KMS-11 (cell line): ENCODE measurements at regions not wholly inside any gene's neighbourhood (a gene's known extent, or its start where the extent isn't known, plus 50 kb on each side); places are given as distances from the start of the nearest gene placed in this dataset.
"Not testable (repeated sequence)": the region's sequence is repeated elsewhere in the genome, so short reads cannot be mapped to it uniquely, and the experiment has no call there.

ENCODE experiments used
- H2AFZ ChIP-seq: fragments of 200-600 bp; sonication (generic); 2 replicates; pipeline ENCODE4 v1.6.1; 2016; ENCODE audit warnings: antibody characterized with exemption, mixed run types, low read depth
- H3K27ac ChIP-seq: fragments of 200-600 bp; sonication (generic); 2 replicates; pipeline ENCODE4 v1.6.1; 2016; ENCODE audit warnings: mild to moderate bottlenecking, mixed run types
- H3K27me3 ChIP-seq: fragments of 200-600 bp; sonication (generic); 2 replicates; pipeline ENCODE4 v1.6.1; 2017; ENCODE audit warnings: mild to moderate bottlenecking, low read depth, mixed run types, moderate library complexity; ENCODE audit not compliant: insufficient read depth
- H3K36me3 ChIP-seq: fragments of 200-600 bp; sonication (generic); 2 replicates; pipeline ENCODE4 v1.6.1; 2017; ENCODE audit warnings: mild to moderate bottlenecking, mixed run types; ENCODE audit not compliant: insufficient read depth
- H3K4me1 ChIP-seq: fragments of 200-600 bp; sonication (generic); 2 replicates; pipeline ENCODE4 v1.6.1; 2016; ENCODE audit warnings: mild to moderate bottlenecking, low read depth, mixed run types; ENCODE audit not compliant: poor library complexity, severe bottlenecking
- H3K4me2 ChIP-seq: fragments of 200-600 bp; sonication (generic); 2 replicates; pipeline ENCODE4 v1.7.0; 2016; ENCODE audit warnings: mild to moderate bottlenecking, mixed run types
- H3K4me3 ChIP-seq: fragments of 200-600 bp; sonication (generic); IDR thresholded peaks from 2 replicates; pipeline ENCODE4 v1.6.1; 2017; ENCODE audit warnings: low read depth, low read length, mixed read lengths; ENCODE audit not compliant: insufficient read depth
- H3K79me2 ChIP-seq: fragments of 200-600 bp; sonication (generic); 2 replicates; pipeline ENCODE4 v1.6.1; 2016; ENCODE audit warnings: low read depth, mixed run types; ENCODE audit not compliant: insufficient read depth
- H3K9ac ChIP-seq: fragments of 200-600 bp; sonication (generic); 2 replicates; pipeline ENCODE4 v1.6.1; 2016; ENCODE audit warnings: mild to moderate bottlenecking, mixed run types
- H4K20me1 ChIP-seq: fragments of 200-600 bp; sonication (generic); 2 replicates; pipeline ENCODE4 v1.6.1; 2016; ENCODE audit warnings: mild to moderate bottlenecking, mixed run types; ENCODE audit not compliant: insufficient read depth
- TF ChIP-seq, protein P1 (sequence below): fragments of 200-600 bp; sonication (generic); conservative IDR thresholded peaks from 2 replicates; pipeline ENCODE4 v1.6.1; 2017; ENCODE audit warnings: low read depth, mild to moderate bottlenecking, antibody characterized with exemption, low read length, moderate library complexity, mixed read lengths

- no peaks in the 10 kb centered on the region for H3K79me2 ChIP-seq
- H4K20me1 ChIP-seq = no peaks in the 10 kb centered on the region
- no peak overlapping the region for H3K4me2 ChIP-seq
- H3K9ac ChIP-seq = no peak overlapping the region
- no peak overlapping the region for H2AFZ ChIP-seq
- TF ChIP-seq, protein P1, sequence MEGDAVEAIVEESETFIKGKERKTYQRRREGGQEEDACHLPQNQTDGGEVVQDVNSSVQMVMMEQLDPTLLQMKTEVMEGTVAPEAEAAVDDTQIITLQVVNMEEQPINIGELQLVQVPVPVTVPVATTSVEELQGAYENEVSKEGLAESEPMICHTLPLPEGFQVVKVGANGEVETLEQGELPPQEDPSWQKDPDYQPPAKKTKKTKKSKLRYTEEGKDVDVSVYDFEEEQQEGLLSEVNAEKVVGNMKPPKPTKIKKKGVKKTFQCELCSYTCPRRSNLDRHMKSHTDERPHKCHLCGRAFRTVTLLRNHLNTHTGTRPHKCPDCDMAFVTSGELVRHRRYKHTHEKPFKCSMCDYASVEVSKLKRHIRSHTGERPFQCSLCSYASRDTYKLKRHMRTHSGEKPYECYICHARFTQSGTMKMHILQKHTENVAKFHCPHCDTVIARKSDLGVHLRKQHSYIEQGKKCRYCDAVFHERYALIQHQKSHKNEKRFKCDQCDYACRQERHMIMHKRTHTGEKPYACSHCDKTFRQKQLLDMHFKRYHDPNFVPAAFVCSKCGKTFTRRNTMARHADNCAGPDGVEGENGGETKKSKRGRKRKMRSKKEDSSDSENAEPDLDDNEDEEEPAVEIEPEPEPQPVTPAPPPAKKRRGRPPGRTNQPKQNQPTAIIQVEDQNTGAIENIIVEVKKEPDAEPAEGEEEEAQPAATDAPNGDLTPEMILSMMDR = no peak
- H3K27me3 ChIP-seq = no peaks in the 10 kb centered on the region
- no peaks in the 10 kb centered on the region for H3K36me3 ChIP-seq
- H3K27ac ChIP-seq = no peak overlapping the region
- no peaks in the 10 kb centered on the region for H3K4me1 ChIP-seq
- no peak overlapping the region for H3K4me3 ChIP-seq
Measured at GRCh38 chr12:107514887-107515445, 170.6 kb upstream of the PWP1 start.

- Histone ChIP-seq H3K4me2 (no peak overlapping the region), H3K27me3 (no peaks in the 10 kb centered on the region), H3K9ac (no peak overlapping the region), H2AFZ (no peak overlapping the region), H3K36me3 (no peaks in the 10 kb centered on the region), H3K4me1 (no peaks in the 10 kb centered on the region), H4K20me1 (no peaks in the 10 kb centered on the region), H3K4me3 (no peak overlapping the region), H3K27ac (no peak overlapping the region), H3K79me2 (no peaks in the 10 kb centered on the region)
- TF ChIP-seq, protein P1 = no peak
Measured at GRCh38 chr12:107515446-107515958, 170.1 kb upstream of the PWP1 start.

- H3K4me1 ChIP-seq, H3K4me2 ChIP-seq, H3K79me2 ChIP-seq: not testable (repeated sequence)
Measured at GRCh38 chr12:107517816-107518215, 167.8 kb upstream of the PWP1 start.

GRCh38 chr12:107518868-107519267 is 166.7 kb upstream of the PWP1 start:
- H3K4me2 ChIP-seq = no peak overlapping the region
- TF ChIP-seq, protein P1 = no peak
- no peaks in the 10 kb centered on the region for H3K36me3 ChIP-seq
- H3K4me3 ChIP-seq = no peak overlapping the region
- H3K9ac ChIP-seq = no peak overlapping the region
- no peaks in the 10 kb centered on the region for H3K79me2 ChIP-seq
- no peak overlapping the region for H2AFZ ChIP-seq
- no peaks in the 10 kb centered on the region for H3K27me3 ChIP-seq
- H3K4me1 ChIP-seq = no peaks in the 10 kb centered on the region
- no peak overlapping the region for H3K27ac ChIP-seq
- H4K20me1 ChIP-seq = no peaks in the 10 kb centered on the region

More at GRCh38 chr12:107517816-107518215, 167.8 kb upstream of the PWP1 start:
- not testable (repeated sequence) for H3K27ac ChIP-seq, H3K9ac ChIP-seq, H3K4me3 ChIP-seq, H4K20me1 ChIP-seq, H3K27me3 ChIP-seq, H2AFZ ChIP-seq, H3K36me3 ChIP-seq
